K562 (cell line): ENCODE measurements at regions not wholly inside any gene's neighbourhood (a gene's known extent, or its start where the extent isn't known, plus 50 kb on each side); places are given as distances from the start of the nearest gene placed in this dataset.

ENCODE experiments used
- ARHGAP35 ChIP-seq: fragments of 450-650 bp; IDR thresholded peaks from 2 replicates; pipeline ENCODE4 v1.6.1; 2018; ENCODE audit not compliant: partially characterized antibody
- EHMT2 ChIP-seq: fragments of 450-650 bp; IDR thresholded peaks from 2 replicates; pipeline ENCODE4 v1.6.1; 2018; ENCODE audit warnings: antibody characterized with exemption
- MXI1 ChIP-seq: IDR thresholded peaks from 2 replicates; pipeline ENCODE4 v1.6.1; 2011; ENCODE audit warnings: low read depth, mild to moderate bottlenecking, improper control_type of control experiment, low read length
- NFRKB ChIP-seq: fragments of 450-650 bp; IDR thresholded peaks from 2 replicates; pipeline ENCODE4 v1.6.1; 2016; ENCODE audit warnings: low read depth
- NFYB ChIP-seq: IDR thresholded peaks from 2 replicates; pipeline ENCODE4 v1.6.1; 2011; ENCODE audit warnings: mild to moderate bottlenecking, moderate library complexity; ENCODE audit not compliant: insufficient read length; ENCODE audit errors: extremely low read depth
- PHF20 ChIP-seq: fragments of 450-650 bp; IDR thresholded peaks from 2 replicates; pipeline ENCODE4 v1.6.1; 2018; ENCODE audit not compliant: partially characterized antibody
- SAFB2 ChIP-seq: fragments of 200-400 bp; formaldehyde crosslinking; IDR thresholded peaks from 2 replicates; pipeline ENCODE4 v1.6.1; 2018; ENCODE audit warnings: borderline replicate concordance, low read length, low read depth, moderate library complexity; ENCODE audit not compliant: severe bottlenecking
- SP1 ChIP-seq: sonication (generic); formaldehyde crosslinking; IDR thresholded peaks from 2 replicates; pipeline ENCODE4 v1.8.1; 2022; ENCODE audit warnings: mild to moderate bottlenecking, missing genetic modification reagents
- ZNF253 ChIP-seq: fragments of 250-450 bp; sonication (Bioruptor Pico); conservative IDR thresholded peaks from 2 replicates; pipeline ENCODE4 v1.6.1; 2021; ENCODE audit warnings: mild to moderate bottlenecking
- ZNF384 ChIP-seq: IDR thresholded peaks from 2 replicates; pipeline ENCODE4 v1.6.1; 2012; ENCODE audit warnings: low read depth, low read length, improper control_type of control experiment
- ZNF76 ChIP-seq: fragments of 250-450 bp; sonication (Bioruptor Pico); IDR thresholded peaks from 2 replicates; pipeline ENCODE4 v1.4.0; 2020; ENCODE audit warnings: mild to moderate bottlenecking, moderate library complexity, borderline replicate concordance
- TF ChIP-seq, protein P1 (sequence below), 3 experiments: IDR thresholded peaks in 2 of 3; conservative IDR thresholded peaks in 1 of 3; 2 replicates each; pipeline ENCODE4 v1.5.1; 2011 to 2012; ENCODE audit warnings: low read length in 3 of 3, mild to moderate bottlenecking in 3 of 3, control low read depth in 2 of 3, improper control_type of control experiment in 1 of 3, inconsistent platforms in 1 of 3, low read depth in 1 of 3, mixed read lengths in 1 of 3, moderate library complexity in 1 of 3; ENCODE audit not compliant: insufficient read depth in 2 of 3
- TF ChIP-seq, protein P2 (sequence below): fragments of 250-450 bp; sonication (Bioruptor Pico); IDR thresholded peaks from 2 replicates; pipeline ENCODE4 v1.8.0; 2021; ENCODE audit warnings: moderate library complexity, mild to moderate bottlenecking, inconsistent platforms

DNA sequence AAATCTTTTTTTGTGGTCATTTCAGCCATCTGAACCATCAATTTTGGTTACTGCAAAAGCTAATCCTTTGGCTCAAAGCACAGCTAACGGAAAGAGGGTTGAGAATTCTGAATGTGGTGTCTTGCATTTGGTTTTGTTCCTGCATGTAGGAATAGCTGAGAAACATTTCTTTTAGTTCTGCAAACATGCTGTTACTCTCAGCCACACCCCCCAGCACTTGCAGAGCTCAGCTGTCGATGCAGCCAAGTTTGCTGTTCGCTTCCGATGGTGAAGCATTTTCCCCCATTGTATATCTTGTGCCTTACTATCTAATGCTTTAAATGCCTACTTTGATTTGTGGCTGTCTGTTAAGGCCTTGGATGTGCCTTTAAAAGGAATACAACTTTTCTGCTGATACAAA lies 294.9 kb upstream of the FANCL start:
- TF ChIP-seq MXI1 (no peak), EHMT2 (no peak), ARHGAP35 (no peak), ZNF76 (CRISPR knock-in tag) (no peak), NFYB (no peak), SP1 (CRISPR knock-in tag) (no peak), SAFB2 (no peak), ZNF253 (CRISPR knock-in tag) (no peak), ZNF384 (no peak), NFRKB (no peak), PHF20 (no peak)
- TF ChIP-seq, protein P1, sequence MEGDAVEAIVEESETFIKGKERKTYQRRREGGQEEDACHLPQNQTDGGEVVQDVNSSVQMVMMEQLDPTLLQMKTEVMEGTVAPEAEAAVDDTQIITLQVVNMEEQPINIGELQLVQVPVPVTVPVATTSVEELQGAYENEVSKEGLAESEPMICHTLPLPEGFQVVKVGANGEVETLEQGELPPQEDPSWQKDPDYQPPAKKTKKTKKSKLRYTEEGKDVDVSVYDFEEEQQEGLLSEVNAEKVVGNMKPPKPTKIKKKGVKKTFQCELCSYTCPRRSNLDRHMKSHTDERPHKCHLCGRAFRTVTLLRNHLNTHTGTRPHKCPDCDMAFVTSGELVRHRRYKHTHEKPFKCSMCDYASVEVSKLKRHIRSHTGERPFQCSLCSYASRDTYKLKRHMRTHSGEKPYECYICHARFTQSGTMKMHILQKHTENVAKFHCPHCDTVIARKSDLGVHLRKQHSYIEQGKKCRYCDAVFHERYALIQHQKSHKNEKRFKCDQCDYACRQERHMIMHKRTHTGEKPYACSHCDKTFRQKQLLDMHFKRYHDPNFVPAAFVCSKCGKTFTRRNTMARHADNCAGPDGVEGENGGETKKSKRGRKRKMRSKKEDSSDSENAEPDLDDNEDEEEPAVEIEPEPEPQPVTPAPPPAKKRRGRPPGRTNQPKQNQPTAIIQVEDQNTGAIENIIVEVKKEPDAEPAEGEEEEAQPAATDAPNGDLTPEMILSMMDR (IDR thresholded peaks at IDR 0.05 in 2 of 3, conservative IDR thresholded peaks at IDR 0.05 in 1 of 3; ENCODE audit: insufficient read depth in 2 of 3, low read depth in 1 of 3, low read length in 3 of 3): no peak
- TF ChIP-seq, protein P2, sequence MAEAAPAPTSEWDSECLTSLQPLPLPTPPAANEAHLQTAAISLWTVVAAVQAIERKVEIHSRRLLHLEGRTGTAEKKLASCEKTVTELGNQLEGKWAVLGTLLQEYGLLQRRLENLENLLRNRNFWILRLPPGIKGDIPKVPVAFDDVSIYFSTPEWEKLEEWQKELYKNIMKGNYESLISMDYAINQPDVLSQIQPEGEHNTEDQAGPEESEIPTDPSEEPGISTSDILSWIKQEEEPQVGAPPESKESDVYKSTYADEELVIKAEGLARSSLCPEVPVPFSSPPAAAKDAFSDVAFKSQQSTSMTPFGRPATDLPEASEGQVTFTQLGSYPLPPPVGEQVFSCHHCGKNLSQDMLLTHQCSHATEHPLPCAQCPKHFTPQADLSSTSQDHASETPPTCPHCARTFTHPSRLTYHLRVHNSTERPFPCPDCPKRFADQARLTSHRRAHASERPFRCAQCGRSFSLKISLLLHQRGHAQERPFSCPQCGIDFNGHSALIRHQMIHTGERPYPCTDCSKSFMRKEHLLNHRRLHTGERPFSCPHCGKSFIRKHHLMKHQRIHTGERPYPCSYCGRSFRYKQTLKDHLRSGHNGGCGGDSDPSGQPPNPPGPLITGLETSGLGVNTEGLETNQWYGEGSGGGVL: no peak
